GM12878 (cell line): ENCODE measurements at regions not wholly inside any gene's neighbourhood (a gene's known extent, or its start where the extent isn't known, plus 50 kb on each side); places are given as distances from the start of the nearest gene placed in this dataset.

ENCODE experiments used
- ZNF217 ChIP-seq: fragments of 450-650 bp; IDR thresholded peaks from 2 replicates; pipeline ENCODE4 v1.6.1; 2017; ENCODE audit warnings: antibody characterized with exemption, mild to moderate bottlenecking
- TF ChIP-seq, protein P1 (sequence below): IDR thresholded peaks from 2 replicates; pipeline ENCODE4 v1.6.1; 2012; ENCODE audit warnings: low read depth, low read length, improper control_type of control experiment
- TF ChIP-seq, protein P2 (sequence below), 3 experiments: IDR thresholded peaks in 2 of 3; conservative IDR thresholded peaks in 1 of 3; 2 replicates each; pipeline ENCODE4 v1.5.1; 2011; ENCODE audit warnings: low read depth in 3 of 3, low read length in 3 of 3, mild to moderate bottlenecking in 3 of 3, control low read depth in 2 of 3, moderate library complexity in 2 of 3, inconsistent platforms in 1 of 3, mixed read lengths in 1 of 3; ENCODE audit not compliant: control insufficient read depth in 2 of 3, insufficient read depth in 1 of 3; ENCODE audit errors: extremely low read depth in 1 of 3

DNA sequence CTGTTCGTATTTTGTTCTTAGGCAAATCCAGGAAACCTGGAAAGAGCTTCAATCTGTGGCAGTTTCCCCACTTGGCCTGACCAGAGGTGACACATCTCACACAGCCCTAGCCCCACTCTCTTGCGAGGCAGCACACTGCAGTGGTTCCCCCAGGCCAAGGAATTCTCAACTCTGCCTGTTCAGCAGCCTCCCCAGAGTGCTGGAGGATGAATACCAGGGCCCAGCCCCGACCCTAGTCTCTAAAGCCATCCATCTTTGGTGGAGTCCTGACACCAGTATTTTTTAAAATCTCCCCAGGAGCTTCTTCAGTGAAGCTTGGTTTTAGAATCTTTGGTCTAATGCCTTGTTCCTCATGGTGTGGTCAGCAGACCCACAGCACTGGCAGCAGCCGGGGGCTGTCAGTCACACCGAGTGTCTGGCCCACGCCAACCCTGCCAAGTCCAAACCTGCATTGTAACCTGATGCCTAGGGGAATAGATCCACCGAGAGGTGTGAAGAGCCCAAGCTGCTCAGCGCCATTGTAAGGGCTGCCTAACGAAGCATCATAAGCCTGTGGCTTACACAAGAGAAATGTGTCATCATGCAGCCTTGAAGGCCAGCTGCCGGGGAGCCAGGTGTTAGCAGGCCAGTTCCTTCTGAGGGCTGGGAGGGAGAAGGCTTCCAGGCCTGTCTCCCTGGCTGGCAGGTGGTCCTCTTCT is 428.7 kb upstream of the ID2 start:
- TF ChIP-seq ZNF217, result no peak
- TF ChIP-seq, protein P1, sequence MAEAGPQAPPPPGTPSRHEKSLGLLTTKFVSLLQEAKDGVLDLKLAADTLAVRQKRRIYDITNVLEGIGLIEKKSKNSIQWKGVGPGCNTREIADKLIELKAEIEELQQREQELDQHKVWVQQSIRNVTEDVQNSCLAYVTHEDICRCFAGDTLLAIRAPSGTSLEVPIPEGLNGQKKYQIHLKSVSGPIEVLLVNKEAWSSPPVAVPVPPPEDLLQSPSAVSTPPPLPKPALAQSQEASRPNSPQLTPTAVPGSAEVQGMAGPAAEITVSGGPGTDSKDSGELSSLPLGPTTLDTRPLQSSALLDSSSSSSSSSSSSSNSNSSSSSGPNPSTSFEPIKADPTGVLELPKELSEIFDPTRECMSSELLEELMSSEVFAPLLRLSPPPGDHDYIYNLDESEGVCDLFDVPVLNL, result no peak
- TF ChIP-seq, protein P2, sequence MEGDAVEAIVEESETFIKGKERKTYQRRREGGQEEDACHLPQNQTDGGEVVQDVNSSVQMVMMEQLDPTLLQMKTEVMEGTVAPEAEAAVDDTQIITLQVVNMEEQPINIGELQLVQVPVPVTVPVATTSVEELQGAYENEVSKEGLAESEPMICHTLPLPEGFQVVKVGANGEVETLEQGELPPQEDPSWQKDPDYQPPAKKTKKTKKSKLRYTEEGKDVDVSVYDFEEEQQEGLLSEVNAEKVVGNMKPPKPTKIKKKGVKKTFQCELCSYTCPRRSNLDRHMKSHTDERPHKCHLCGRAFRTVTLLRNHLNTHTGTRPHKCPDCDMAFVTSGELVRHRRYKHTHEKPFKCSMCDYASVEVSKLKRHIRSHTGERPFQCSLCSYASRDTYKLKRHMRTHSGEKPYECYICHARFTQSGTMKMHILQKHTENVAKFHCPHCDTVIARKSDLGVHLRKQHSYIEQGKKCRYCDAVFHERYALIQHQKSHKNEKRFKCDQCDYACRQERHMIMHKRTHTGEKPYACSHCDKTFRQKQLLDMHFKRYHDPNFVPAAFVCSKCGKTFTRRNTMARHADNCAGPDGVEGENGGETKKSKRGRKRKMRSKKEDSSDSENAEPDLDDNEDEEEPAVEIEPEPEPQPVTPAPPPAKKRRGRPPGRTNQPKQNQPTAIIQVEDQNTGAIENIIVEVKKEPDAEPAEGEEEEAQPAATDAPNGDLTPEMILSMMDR (IDR thresholded peaks at IDR 0.05 in 2 of 3, conservative IDR thresholded peaks at IDR 0.05 in 1 of 3; ENCODE audit: control insufficient read depth in 2 of 3, extremely low read depth in 1 of 3, insufficient read depth in 1 of 3, low read depth in 3 of 3, low read length in 3 of 3), result no peak
